Tibial nerve (tissue), 4 donors: ENCODE measurements at regions not wholly inside any gene's neighbourhood (a gene's known extent, or its start where the extent isn't known, plus 50 kb on each side); places are given as distances from the start of the nearest gene placed in this dataset.

Source experiments
- DNase-seq, 2 donors: peaks; one replicate each; pipeline ENCODE4 v3.0.0-alpha.2; 2019; ENCODE audit warnings: low spot score in 2 of 2
- H3K27ac ChIP-seq, 4 donors: fragments of 200-600 bp; sonication (generic) in 3 of 4; one replicate each; pipeline ENCODE4 v1.5.1; 2017 to 2019; ENCODE audit warnings: mild to moderate bottlenecking in 1 of 4
- H3K27me3 ChIP-seq, 2 donors: fragments of 200-600 bp; sonication (generic) in 1 of 2; one replicate each; pipeline versions ENCODE4 v1.5.1 to v1.6.0; 2017 to 2019
- H3K36me3 ChIP-seq, 3 donors: fragments of 200-600 bp; sonication (generic); one replicate each; pipeline ENCODE4 v1.5.1; 2018 to 2019
- H3K4me1 ChIP-seq, 4 donors: fragments of 200-600 bp; sonication (generic) in 3 of 4; one replicate each; pipeline ENCODE4 v1.5.1; 2017 to 2019
- H3K4me3 ChIP-seq, 4 donors: fragments of 200-600 bp; sonication (generic) in 3 of 4; one replicate each; pipeline ENCODE4 v1.5.1; 2017 to 2019; ENCODE audit warnings: mild to moderate bottlenecking in 1 of 4, moderate library complexity in 1 of 4
- H3K9me3 ChIP-seq, 4 donors: fragments of 200-600 bp; sonication (generic) in 3 of 4; one replicate each; pipeline ENCODE4 v1.5.1; 2017 to 2019
- EP300 ChIP-seq, 2 donors: sonication (generic); formaldehyde crosslinking; IDR thresholded peaks; one replicate each; pipeline ENCODE4 v1.6.1; 2017; ENCODE audit warnings: antibody characterized with exemption in 2 of 2, mild to moderate bottlenecking in 1 of 2
- POLR2A ChIP-seq, 2 donors: fragments of 450-650 bp; IDR thresholded peaks; one replicate each; pipeline ENCODE4 v1.6.1; 2017; ENCODE audit warnings: antibody characterized with exemption in 2 of 2, mild to moderate bottlenecking in 2 of 2, moderate library complexity in 2 of 2
- WGBS, 2 donors: methylation state at CpG; one replicate each; pipeline ENCODE4 v1.1.5; 2018; 5-methylcytosine and 5-hydroxymethylcytosine counted together
- TF ChIP-seq, protein P1 (sequence below), 5 experiments: fragments of 200-600 bp in 3 of 5; fragments of 450-650 bp in 2 of 5; sonication (generic) in 3 of 5; IDR thresholded peaks; one replicate each; pipeline ENCODE4 v1.5.1; 2016 to 2019; ENCODE audit warnings: antibody characterized with exemption in 5 of 5, mild to moderate bottlenecking in 3 of 5, moderate library complexity in 2 of 5

DNA sequence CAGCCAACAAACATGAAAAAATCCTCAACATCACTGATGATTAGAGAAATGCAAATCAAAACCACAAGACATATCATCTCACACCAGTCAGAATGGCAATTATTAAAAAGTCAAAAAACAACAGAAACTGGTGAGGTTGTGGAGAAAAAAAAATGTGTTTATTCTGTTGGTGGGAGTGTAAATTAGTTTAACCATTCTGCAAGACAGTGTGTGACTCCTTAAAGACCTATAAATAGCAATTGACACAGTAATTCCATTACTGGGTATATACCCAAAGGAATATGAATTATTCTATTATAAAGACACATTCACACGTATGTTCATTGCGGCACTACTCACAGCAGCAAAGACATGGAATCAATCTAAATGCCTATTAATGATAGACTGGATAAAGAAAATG lies 427.3 kb upstream of the CHORDC1 start:
- Histone ChIP-seq H3K9me3 (no peaks in the 10 kb centered on the region), H3K4me1 (no peaks in the 10 kb centered on the region), H3K27ac (no peak overlapping the region), H3K4me3 (no peak overlapping the region), H3K27me3 (no peaks in the 10 kb centered on the region), H3K36me3 (no peaks in the 10 kb centered on the region)
- WGBS, 2 donors = 88 to 89% methylated on average over 2 of the region's 2 CpGs
- TF ChIP-seq POLR2A (IDR thresholded peaks at IDR 0.05) = no peak
- TF ChIP-seq EP300 (IDR thresholded peaks at IDR 0.05) = no peak
- TF ChIP-seq, protein P1, sequence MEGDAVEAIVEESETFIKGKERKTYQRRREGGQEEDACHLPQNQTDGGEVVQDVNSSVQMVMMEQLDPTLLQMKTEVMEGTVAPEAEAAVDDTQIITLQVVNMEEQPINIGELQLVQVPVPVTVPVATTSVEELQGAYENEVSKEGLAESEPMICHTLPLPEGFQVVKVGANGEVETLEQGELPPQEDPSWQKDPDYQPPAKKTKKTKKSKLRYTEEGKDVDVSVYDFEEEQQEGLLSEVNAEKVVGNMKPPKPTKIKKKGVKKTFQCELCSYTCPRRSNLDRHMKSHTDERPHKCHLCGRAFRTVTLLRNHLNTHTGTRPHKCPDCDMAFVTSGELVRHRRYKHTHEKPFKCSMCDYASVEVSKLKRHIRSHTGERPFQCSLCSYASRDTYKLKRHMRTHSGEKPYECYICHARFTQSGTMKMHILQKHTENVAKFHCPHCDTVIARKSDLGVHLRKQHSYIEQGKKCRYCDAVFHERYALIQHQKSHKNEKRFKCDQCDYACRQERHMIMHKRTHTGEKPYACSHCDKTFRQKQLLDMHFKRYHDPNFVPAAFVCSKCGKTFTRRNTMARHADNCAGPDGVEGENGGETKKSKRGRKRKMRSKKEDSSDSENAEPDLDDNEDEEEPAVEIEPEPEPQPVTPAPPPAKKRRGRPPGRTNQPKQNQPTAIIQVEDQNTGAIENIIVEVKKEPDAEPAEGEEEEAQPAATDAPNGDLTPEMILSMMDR (IDR thresholded peaks at IDR 0.05) = no peak
- no peak for DNase-seq

DNA sequence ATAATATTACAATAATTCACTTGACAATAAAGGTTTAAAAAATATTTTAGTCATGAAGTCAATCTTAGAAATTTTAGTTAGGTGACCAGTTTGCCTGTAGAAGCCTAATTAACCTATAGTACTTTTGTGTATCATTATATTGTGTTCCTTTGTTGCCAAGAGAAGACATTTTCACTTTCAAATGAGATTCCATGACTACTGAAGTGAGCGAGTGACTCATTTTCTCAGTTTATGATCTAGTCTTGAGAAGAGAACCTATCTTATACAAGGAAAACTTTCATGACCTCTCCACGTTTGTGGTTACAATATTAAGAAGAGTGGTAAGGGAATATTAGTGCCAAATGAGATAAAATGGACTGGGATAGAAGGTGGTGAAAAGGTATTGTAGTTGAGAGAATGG lies 423.9 kb upstream of the CHORDC1 start:
- H3K4me3 ChIP-seq = no peak overlapping the region
- H3K27ac ChIP-seq = no peak overlapping the region
- WGBS, 2 donors = 77 to 79% methylated on average over 2 of the region's 2 CpGs
- TF ChIP-seq, protein P1 (IDR thresholded peaks at IDR 0.05) = no peak
- TF ChIP-seq EP300 (IDR thresholded peaks at IDR 0.05) = no peak
- no peaks in the 10 kb centered on the region for H3K36me3 ChIP-seq
- no peak for DNase-seq
- H3K27me3 ChIP-seq = no peaks in the 10 kb centered on the region
- H3K9me3 ChIP-seq = no peaks in the 10 kb centered on the region
- no peaks in the 10 kb centered on the region for H3K4me1 ChIP-seq

DNA sequence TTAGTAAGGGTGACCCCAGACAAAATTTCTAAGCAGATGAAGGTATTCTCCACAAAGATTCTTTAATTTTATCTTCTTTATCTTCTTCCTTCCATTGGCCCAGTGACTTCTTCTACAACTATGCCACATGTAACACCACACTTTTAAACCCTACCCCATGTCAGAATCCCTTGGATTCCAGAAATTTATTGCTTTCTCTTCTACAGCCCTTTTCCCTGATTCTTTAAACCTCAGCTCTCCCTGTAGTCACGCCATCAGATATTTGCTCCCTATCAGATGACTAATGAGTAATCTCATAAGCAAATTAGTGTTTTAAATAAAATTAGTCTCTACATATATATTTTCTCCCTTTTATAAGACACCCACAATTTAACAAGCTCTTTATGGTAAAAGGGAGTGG lies 423.4 kb upstream of the CHORDC1 start:
- Histone ChIP-seq H3K27me3 (no peaks in the 10 kb centered on the region), H3K4me1 (no peaks in the 10 kb centered on the region), H3K36me3 (no peaks in the 10 kb centered on the region), H3K9me3 (no peaks in the 10 kb centered on the region), H3K27ac (no peak overlapping the region), H3K4me3 (no peak overlapping the region)
- WGBS, 2 donors = 85 to 93% methylated on average over 1 of the region's 1 CpG
- no peak for TF ChIP-seq EP300 (IDR thresholded peaks at IDR 0.05)
- TF ChIP-seq POLR2A (IDR thresholded peaks at IDR 0.05) = no peak
- TF ChIP-seq, protein P1 (IDR thresholded peaks at IDR 0.05) = no peak
- no peak for DNase-seq

DNA sequence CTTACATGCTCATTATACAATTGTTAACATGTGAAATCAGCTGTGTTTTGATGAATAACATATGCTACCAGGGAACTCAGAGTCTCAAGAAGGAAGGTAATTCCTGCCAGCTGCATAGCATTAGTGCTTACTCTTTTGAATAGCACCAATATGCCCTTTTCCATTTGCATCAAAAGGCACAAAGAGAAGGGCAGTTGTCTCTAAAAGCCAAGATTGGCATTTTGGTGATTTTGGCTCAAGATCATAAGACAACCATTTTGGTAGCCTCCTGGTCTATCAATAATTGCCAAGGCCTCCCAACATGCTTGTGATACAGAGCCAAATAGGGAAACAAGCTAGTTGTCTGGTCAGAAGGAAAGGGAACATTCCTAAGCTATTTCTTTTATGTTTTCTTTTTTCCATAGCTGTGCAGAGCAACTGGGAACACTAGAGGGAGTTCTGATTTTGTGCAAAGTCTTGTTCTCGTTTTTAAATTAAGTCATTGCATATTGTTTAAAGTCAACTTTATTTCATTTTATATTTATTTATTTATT lies 416.7 kb upstream of the CHORDC1 start:
- Histone ChIP-seq H3K27ac (no peak overlapping the region), H3K4me3 (no peak overlapping the region), H3K4me1 (no peaks in the 10 kb centered on the region), H3K9me3 (no peaks in the 10 kb centered on the region), H3K36me3 (no peaks in the 10 kb centered on the region), H3K27me3 (no peaks in the 10 kb centered on the region)
- no peak for TF ChIP-seq EP300 (IDR thresholded peaks at IDR 0.05)
- TF ChIP-seq POLR2A (IDR thresholded peaks at IDR 0.05) = no peak
- TF ChIP-seq, protein P1 (IDR thresholded peaks at IDR 0.05) = peak in 1 of 5 experiments; percentile 5
- WGBS, 2 donors = 0 to 3% methylated on average over 1 of the region's 1 CpG
- DNase-seq = no peak

DNA sequence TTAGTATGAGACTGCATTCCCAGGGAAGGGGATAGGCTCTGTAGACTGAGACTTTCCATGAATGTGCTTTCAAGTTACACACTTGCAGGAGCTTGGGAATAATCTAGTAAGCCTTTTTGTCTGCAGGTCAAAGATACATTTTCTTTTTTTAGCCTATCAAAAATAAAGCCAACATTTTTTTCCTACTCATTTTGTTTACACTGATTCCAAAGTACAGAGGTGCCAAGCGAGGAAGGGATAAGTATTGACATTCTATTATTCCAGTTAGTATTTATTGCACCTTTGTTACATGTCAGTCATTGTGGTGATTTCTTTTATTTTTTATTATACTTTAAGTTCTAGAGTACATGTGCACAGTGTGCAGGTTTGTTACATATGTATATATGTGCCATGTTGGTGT lies 413.0 kb upstream of the CHORDC1 start:
- no peak overlapping the region for H3K27ac ChIP-seq
- TF ChIP-seq, protein P1 (IDR thresholded peaks at IDR 0.05) = no peak
- TF ChIP-seq EP300 (IDR thresholded peaks at IDR 0.05) = no peak
- no peaks in the 10 kb centered on the region for H3K4me1 ChIP-seq
- H3K9me3 ChIP-seq = no peaks in the 10 kb centered on the region
- DNase-seq = no peak
- no peaks in the 10 kb centered on the region for H3K36me3 ChIP-seq
- H3K27me3 ChIP-seq = no peaks in the 10 kb centered on the region
- no peak overlapping the region for H3K4me3 ChIP-seq
- 76 to 82% methylated on average over 1 of the region's 1 CpG for WGBS, 2 donors
